CD14-positive monocyte (primary cell): ENCODE measurements at regions not wholly inside any gene's neighbourhood (a gene's known extent, or its start where the extent isn't known, plus 50 kb on each side); places are given as distances from the start of the nearest gene placed in this dataset.

ENCODE experiments used
- DNase-seq, 3 donors: peaks; one replicate each; pipeline ENCODE4 v3.0.0-alpha.2; 2011 to 2022
- H2AFZ ChIP-seq: 2 replicates; pipeline ENCODE4 v1.6.0; 2012; ENCODE audit warnings: mild to moderate bottlenecking, low read depth, low read length, inconsistent platforms; ENCODE audit not compliant: insufficient read depth, poor library complexity, severe bottlenecking
- H3K27ac ChIP-seq, 2 donors: 1 replicate in 1 of 2; 2 replicates in 1 of 2; pipeline ENCODE4 v1.5.1; 2012 to 2013; ENCODE audit warnings: low read length in 2 of 2, control low read depth in 1 of 2, inconsistent platforms in 1 of 2, low read depth in 1 of 2, mild to moderate bottlenecking in 1 of 2
- H3K27me3 ChIP-seq, 2 donors: one replicate each; pipeline versions ENCODE4 v1.6.0 to v1.6.1; 2011 to 2013; ENCODE audit warnings: low read length in 2 of 2; ENCODE audit not compliant: control insufficient read depth in 2 of 2, insufficient read depth in 2 of 2
- H3K36me3 ChIP-seq, 2 donors: replicated peaks in 1 of 2; 1 replicate in 1 of 2; 2 replicates in 1 of 2; pipeline versions ENCODE4 v1.5.1 to v1.6.1; 2012 to 2013; ENCODE audit warnings: low read length in 2 of 2, control low read depth in 1 of 2, inconsistent platforms in 1 of 2, mild to moderate bottlenecking in 1 of 2; ENCODE audit not compliant: insufficient read depth in 2 of 2, control insufficient read depth in 1 of 2
- H3K4me1 ChIP-seq, 2 donors: 1 replicate in 1 of 2; 2 replicates in 1 of 2; pipeline versions ENCODE4 v1.5.1 to v1.6.1; 2012 to 2013; ENCODE audit warnings: low read length in 2 of 2, control low read depth in 1 of 2, inconsistent platforms in 1 of 2, mild to moderate bottlenecking in 1 of 2, moderate library complexity in 1 of 2; ENCODE audit not compliant: insufficient read depth in 2 of 2, control insufficient read depth in 1 of 2
- H3K4me2 ChIP-seq: replicated peaks from 2 replicates; pipeline ENCODE3; 2012; ENCODE audit warnings: low read length, moderate library complexity, mild to moderate bottlenecking; ENCODE audit not compliant: poor library complexity, severe bottlenecking; ENCODE audit errors: extremely low read depth
- H3K4me3 ChIP-seq, 3 experiments: fragments of 200-600 bp in 1 of 3; sonication (generic) in 1 of 3; replicated peaks in 1 of 3; 1 replicate in 2 of 3; 2 replicates in 1 of 3; pipeline ENCODE4 v1.5.1; 2011 to 2013; ENCODE audit warnings: low read length in 3 of 3, mild to moderate bottlenecking in 3 of 3, control low read depth in 2 of 3, low read depth in 2 of 3, inconsistent platforms in 1 of 3, moderate library complexity in 1 of 3
- H3K79me2 ChIP-seq: 2 replicates; pipeline ENCODE4 v1.6.0; 2012; ENCODE audit warnings: mild to moderate bottlenecking, control low read depth, inconsistent platforms, low read length, moderate library complexity; ENCODE audit not compliant: insufficient read depth
- H3K9ac ChIP-seq: 2 replicates; pipeline ENCODE4 v1.6.0; 2017; ENCODE audit warnings: low read length, mild to moderate bottlenecking; ENCODE audit not compliant: insufficient read depth, poor library complexity, severe bottlenecking
- H3K9me3 ChIP-seq, 2 donors: replicated peaks in 1 of 2; 1 replicate in 1 of 2; 2 replicates in 1 of 2; pipeline versions ENCODE4 v1.5.1 to v1.6.1; 2012 to 2013; ENCODE audit warnings: low read length in 2 of 2, control low read depth in 1 of 2; ENCODE audit not compliant: control insufficient read depth in 1 of 2, insufficient read depth in 1 of 2
- H4K20me1 ChIP-seq: 2 replicates; pipeline ENCODE4 v1.6.0; 2012; ENCODE audit warnings: mild to moderate bottlenecking, low read length, control low read depth, moderate library complexity; ENCODE audit not compliant: insufficient read depth
- H3K27ac Mint-ChIP-seq, 7 donors: one replicate each; pipeline ENCODE4 v1.8.0; 2020; ENCODE audit warnings: mild to moderate bottlenecking in 7 of 7, mixed read lengths in 7 of 7, moderate library complexity in 6 of 7, inconsistent platforms in 2 of 7
- H3K27me3 Mint-ChIP-seq, 3 donors: one replicate each; pipeline ENCODE4 v1.8.0; 2021 to 2022; ENCODE audit warnings: low read depth in 3 of 3, mild to moderate bottlenecking in 3 of 3, mixed read lengths in 3 of 3, moderate library complexity in 3 of 3, inconsistent platforms in 1 of 3
- H3K36me3 Mint-ChIP-seq, 2 donors: one replicate each; pipeline ENCODE4 v1.8.0; 2020; ENCODE audit warnings: mixed read lengths in 2 of 2, inconsistent platforms in 1 of 2, mild to moderate bottlenecking in 1 of 2
- H3K4me1 Mint-ChIP-seq: one replicate; pipeline ENCODE4 v1.8.0; 2020; ENCODE audit warnings: mild to moderate bottlenecking, mixed read lengths
- H3K4me3 Mint-ChIP-seq, 2 donors: one replicate each; pipeline ENCODE4 v1.8.0; 2020; ENCODE audit warnings: mild to moderate bottlenecking in 2 of 2, mixed read lengths in 2 of 2, moderate library complexity in 1 of 2
- H3K9me3 Mint-ChIP-seq, 7 donors: one replicate each; pipeline ENCODE4 v1.8.0; 2020 to 2022; ENCODE audit warnings: mixed read lengths in 7 of 7, mild to moderate bottlenecking in 6 of 7, moderate library complexity in 6 of 7, inconsistent platforms in 2 of 7
- WGBS: methylation state at CpG from one replicate; pipeline ENCODE4 v1.1.5; 2013; ENCODE audit warnings: missing lambda C conversion rate; ENCODE audit not compliant: insufficient coverage; 5-methylcytosine and 5-hydroxymethylcytosine counted together
- intact Hi-C, 2 donors: fragments of 100-400 bp; cut with micrococcal nuclease; formaldehyde crosslinking; loops; one replicate each; pipeline versions ENCODE4 v1.15.0 to v1.15.1; 2023
- TF ChIP-seq, protein P1 (sequence below): fragments of 200-600 bp; IDR thresholded peaks from one replicate; pipeline ENCODE4 v1.8.0; 2022; ENCODE audit warnings: antibody characterized with exemption, mild to moderate bottlenecking

- intact Hi-C loops = no loop called here
- Mint-ChIP-seq H3K4me3 (no peak overlapping the region), H3K36me3 (no peaks in the 10 kb centered on the region), H3K27ac (no peak overlapping the region), H3K4me1 (no peaks in the 10 kb centered on the region), H3K9me3 (peaks cover 0 to 23% (median 8%) of the 10 kb centered on the region in 7 donors), H3K27me3 (peaks cover 0 to 3% (median 0%) of the 10 kb centered on the region in 3 donors)
- Histone ChIP-seq H3K27ac (no peak overlapping the region), H4K20me1 (no peaks in the 10 kb centered on the region), H3K36me3 (no peaks in the 10 kb centered on the region), H3K4me1 (no peaks in the 10 kb centered on the region), H3K79me2 (no peaks in the 10 kb centered on the region), H3K4me3 (no peak overlapping the region), H2AFZ (no peak overlapping the region), H3K27me3 (no peaks in the 10 kb centered on the region), H3K9me3 (peaks cover 6 to 22% of the 10 kb centered on the region in 2 donors), H3K9ac (no peak overlapping the region), H3K4me2 (no peak overlapping the region)
- DNase-seq = no peak
- WGBS = 93% methylated on average over 4 of the region's 5 CpGs
- TF ChIP-seq, protein P1, sequence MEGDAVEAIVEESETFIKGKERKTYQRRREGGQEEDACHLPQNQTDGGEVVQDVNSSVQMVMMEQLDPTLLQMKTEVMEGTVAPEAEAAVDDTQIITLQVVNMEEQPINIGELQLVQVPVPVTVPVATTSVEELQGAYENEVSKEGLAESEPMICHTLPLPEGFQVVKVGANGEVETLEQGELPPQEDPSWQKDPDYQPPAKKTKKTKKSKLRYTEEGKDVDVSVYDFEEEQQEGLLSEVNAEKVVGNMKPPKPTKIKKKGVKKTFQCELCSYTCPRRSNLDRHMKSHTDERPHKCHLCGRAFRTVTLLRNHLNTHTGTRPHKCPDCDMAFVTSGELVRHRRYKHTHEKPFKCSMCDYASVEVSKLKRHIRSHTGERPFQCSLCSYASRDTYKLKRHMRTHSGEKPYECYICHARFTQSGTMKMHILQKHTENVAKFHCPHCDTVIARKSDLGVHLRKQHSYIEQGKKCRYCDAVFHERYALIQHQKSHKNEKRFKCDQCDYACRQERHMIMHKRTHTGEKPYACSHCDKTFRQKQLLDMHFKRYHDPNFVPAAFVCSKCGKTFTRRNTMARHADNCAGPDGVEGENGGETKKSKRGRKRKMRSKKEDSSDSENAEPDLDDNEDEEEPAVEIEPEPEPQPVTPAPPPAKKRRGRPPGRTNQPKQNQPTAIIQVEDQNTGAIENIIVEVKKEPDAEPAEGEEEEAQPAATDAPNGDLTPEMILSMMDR = no peak
These were observed 787.7 kb upstream of the TMEM132C start for GRCh38 chr12:127479256-127479655.

GRCh38 chr12:127480775-127481314 is 786.1 kb upstream of the TMEM132C start:
- Histone ChIP-seq H4K20me1 (no peaks in the 10 kb centered on the region), H3K4me2 (no peak overlapping the region), H3K4me1 (no peaks in the 10 kb centered on the region), H3K9ac (no peak overlapping the region), H3K9me3 (peaks cover 6 to 25% of the 10 kb centered on the region in 2 donors), H3K27me3 (no peaks in the 10 kb centered on the region), H3K27ac (no peak overlapping the region), H3K4me3 (no peak overlapping the region), H2AFZ (no peak overlapping the region), H3K36me3 (no peaks in the 10 kb centered on the region), H3K79me2 (no peaks in the 10 kb centered on the region)
- H3K27me3 Mint-ChIP-seq = peaks cover 0 to 3% (median 0%) of the 10 kb centered on the region in 3 donors
- H3K4me3 Mint-ChIP-seq = no peak overlapping the region
- no peaks in the 10 kb centered on the region for H3K4me1 Mint-ChIP-seq
- peaks cover 0 to 24% (median 7%) of the 10 kb centered on the region in 7 donors for H3K9me3 Mint-ChIP-seq
- TF ChIP-seq, protein P1 = no peak
- DNase-seq = no peak
- no peak overlapping the region for H3K27ac Mint-ChIP-seq
- WGBS = no CpG with 5 or more reads among the region's 5 CpGs
- no peaks in the 10 kb centered on the region for H3K36me3 Mint-ChIP-seq
- intact Hi-C loops = no loop called here
